ENCODE measurements at regions not wholly inside any gene's neighbourhood (a gene's known extent, or its start where the extent isn't known, plus 50 kb on each side); places are given as distances from the start of the nearest gene placed in this dataset.
"Not testable (repeated sequence)": the region's sequence is repeated elsewhere in the genome, so short reads cannot be mapped to it uniquely, and the experiment has no call there.

- DNase-seq, result peak; percentile 77 to 80
- no peak for TF ChIP-seq POLR2A (IDR thresholded peaks at IDR 0.05; ENCODE audit: low read length)
- TF ChIP-seq GATA1 (IDR thresholded peaks at IDR 0.05; ENCODE audit: low read depth, low read length), result no peak
Measured at GRCh38 chr6:26232940-26233648, 131.9 kb upstream of the BTN3A2 start.

- TF ChIP-seq POLR2A (IDR thresholded peaks at IDR 0.05; ENCODE audit: low read length), result peak; percentile 78
- TF ChIP-seq GATA1 (IDR thresholded peaks at IDR 0.05; ENCODE audit: low read depth, low read length), result no peak
- DNase-seq, result peak; percentile 88 to 93
Measured at GRCh38 chr6:26233649-26234420, 131.2 kb upstream of the BTN3A2 start.

GRCh38 chr6:26234421-26235301 is 130.3 kb upstream of the BTN3A2 start:
- TF ChIP-seq POLR2A (IDR thresholded peaks at IDR 0.05; ENCODE audit: low read length) (peak; percentile 99), GATA1 (IDR thresholded peaks at IDR 0.05; ENCODE audit: low read depth, low read length) (no peak)
- DNase-seq, result peak; percentile 95

- peak; percentile 70 to 84 for DNase-seq
- TF ChIP-seq POLR2A (IDR thresholded peaks at IDR 0.05; ENCODE audit: low read length), result no peak
- TF ChIP-seq GATA1 (IDR thresholded peaks at IDR 0.05; ENCODE audit: low read depth, low read length), result no peak
Measured at GRCh38 chr6:26235302-26235670, 129.7 kb upstream of the BTN3A2 start.

GRCh38 chr6:26239415-26239814 is 125.6 kb upstream of the BTN3A2 start:
- not testable (repeated sequence) for DNase-seq

- TF ChIP-seq POLR2A (IDR thresholded peaks at IDR 0.05; ENCODE audit: low read length) (peak; percentile 100), GATA1 (IDR thresholded peaks at IDR 0.05; ENCODE audit: low read depth, low read length) (no peak)
- peak; percentile 95 to 97 for DNase-seq
Measured at GRCh38 chr6:26240157-26241032, 124.6 kb upstream of the BTN3A2 start.

GRCh38 chr6:26241033-26241895 is 123.7 kb upstream of the BTN3A2 start:
- DNase-seq, result peak; percentile 84 to 88
- TF ChIP-seq POLR2A (IDR thresholded peaks at IDR 0.05; ENCODE audit: low read length), result no peak
- no peak for TF ChIP-seq GATA1 (IDR thresholded peaks at IDR 0.05; ENCODE audit: low read depth, low read length)

GRCh38 chr6:26243132-26243531 is 121.9 kb upstream of the BTN3A2 start:
- DNase-seq, result peak in 1 of 2 experiments; percentile 53
- TF ChIP-seq POLR2A (IDR thresholded peaks at IDR 0.05; ENCODE audit: low read length) (no peak), GATA1 (IDR thresholded peaks at IDR 0.05; ENCODE audit: low read depth, low read length) (no peak)

- DNase-seq, result peak in 1 of 2 experiments; percentile 52
- TF ChIP-seq POLR2A (IDR thresholded peaks at IDR 0.05; ENCODE audit: low read length), result no peak
- no peak for TF ChIP-seq GATA1 (IDR thresholded peaks at IDR 0.05; ENCODE audit: low read depth, low read length)
Measured at GRCh38 chr6:26243752-26244151, 121.2 kb upstream of the BTN3A2 start.

GRCh38 chr6:26246058-26246457 is 118.9 kb upstream of the BTN3A2 start:
- TF ChIP-seq POLR2A (IDR thresholded peaks at IDR 0.05; ENCODE audit: low read length), result no peak
- TF ChIP-seq GATA1 (IDR thresholded peaks at IDR 0.05; ENCODE audit: low read depth, low read length), result no peak
- DNase-seq, result no peak

GRCh38 chr6:26246553-26246952 is 118.4 kb upstream of the BTN3A2 start:
- no peak for DNase-seq
- TF ChIP-seq POLR2A (IDR thresholded peaks at IDR 0.05; ENCODE audit: low read length) (no peak), GATA1 (IDR thresholded peaks at IDR 0.05; ENCODE audit: low read depth, low read length) (no peak)

GRCh38 chr6:26249707-26249956 is 115.4 kb upstream of the BTN3A2 start:
- TF ChIP-seq POLR2A (IDR thresholded peaks at IDR 0.05; ENCODE audit: low read length) (no peak), GATA1 (IDR thresholded peaks at IDR 0.05; ENCODE audit: low read depth, low read length) (no peak)
- no peak for DNase-seq
